H9 (cell line): ENCODE measurements at regions not wholly inside any gene's neighbourhood (a gene's known extent, or its start where the extent isn't known, plus 50 kb on each side); places are given as distances from the start of the nearest gene placed in this dataset.
A peak's percentile ranks its signal among the peaks of the same experiment; 100 is the strongest.

ENCODE experiments used
- DNase-seq: peaks from one replicate; pipeline ENCODE4 v3.0.0-alpha.2; 2017
- H2AFZ ChIP-seq: one replicate; pipeline ENCODE4 v1.6.1; 2013; ENCODE audit warnings: mild to moderate bottlenecking, low read length, control low read depth, moderate library complexity
- H2AK5ac ChIP-seq: 2 replicates; pipeline ENCODE4 v1.6.1; 2013; ENCODE audit warnings: low read length, control low read depth, mixed read lengths; ENCODE audit not compliant: insufficient read length
- H2BK120ac ChIP-seq: one replicate; pipeline ENCODE4 v1.6.1; 2013; ENCODE audit warnings: low read depth, mild to moderate bottlenecking, low read length, control low read depth, inconsistent platforms; ENCODE audit not compliant: poor library complexity, severe bottlenecking
- H2BK12ac ChIP-seq: 2 replicates; pipeline ENCODE4 v1.6.1; 2013; ENCODE audit warnings: low read length, control low read depth, mixed read lengths, low read depth; ENCODE audit not compliant: insufficient read length
- H2BK15ac ChIP-seq: 2 replicates; pipeline ENCODE4 v1.6.1; 2013; ENCODE audit warnings: low read depth, low read length, control low read depth
- H2BK20ac ChIP-seq: one replicate; pipeline ENCODE4 v1.6.1; 2013; ENCODE audit warnings: low read depth, mild to moderate bottlenecking, low read length, control low read depth, inconsistent platforms; ENCODE audit not compliant: poor library complexity, severe bottlenecking
- H2BK5ac ChIP-seq: 2 replicates; pipeline ENCODE4 v1.6.1; 2013; ENCODE audit warnings: low read length, control low read depth, mixed read lengths; ENCODE audit not compliant: insufficient read length
- H3K14ac ChIP-seq: 2 replicates; pipeline ENCODE4 v1.6.1; 2013; ENCODE audit warnings: low read length, control low read depth; ENCODE audit not compliant: insufficient read depth
- H3K18ac ChIP-seq: 2 replicates; pipeline ENCODE4 v1.6.1; 2013; ENCODE audit warnings: low read depth, mild to moderate bottlenecking, mixed read lengths, low read length, control low read depth; ENCODE audit not compliant: insufficient read length
- H3K23ac ChIP-seq: 2 replicates; pipeline ENCODE4 v1.6.1; 2013; ENCODE audit warnings: low read length, control low read depth, mixed read lengths, low read depth; ENCODE audit not compliant: insufficient read length
- H3K23me2 ChIP-seq: 2 replicates; pipeline ENCODE4 v1.6.1; 2013; ENCODE audit warnings: low read depth, mild to moderate bottlenecking, mixed read lengths, low read length, control low read depth; ENCODE audit not compliant: insufficient read length, poor library complexity, severe bottlenecking
- H3K27ac ChIP-seq: 2 replicates; pipeline ENCODE4 v1.5.1; 2013; ENCODE audit warnings: low read length, control low read depth, mixed read lengths, low read depth; ENCODE audit not compliant: insufficient read length
- H3K27me3 ChIP-seq: 2 replicates; pipeline ENCODE4 v1.6.1; 2013; ENCODE audit warnings: low read length, control low read depth, inconsistent platforms; ENCODE audit not compliant: insufficient read depth
- H3K4ac ChIP-seq: 2 replicates; pipeline ENCODE4 v1.6.1; 2013; ENCODE audit warnings: low read depth, mild to moderate bottlenecking, control low read depth, inconsistent platforms, low read length, moderate library complexity
- H3K4me1 ChIP-seq: 2 replicates; pipeline ENCODE4 v1.6.1; 2013; ENCODE audit warnings: low read length, control low read depth, inconsistent platforms; ENCODE audit not compliant: insufficient read depth
- H3K4me2 ChIP-seq: 2 replicates; pipeline ENCODE4 v1.6.1; 2013; ENCODE audit warnings: low read length, control low read depth, mixed read lengths; ENCODE audit not compliant: insufficient read length, insufficient read depth
- H3K56ac ChIP-seq: 2 replicates; pipeline ENCODE4 v1.6.1; 2013; ENCODE audit warnings: low read depth, mild to moderate bottlenecking, mixed read lengths, low read length, control low read depth; ENCODE audit not compliant: insufficient read length
- H3K79me1 ChIP-seq: 2 replicates; pipeline ENCODE4 v1.6.1; 2013; ENCODE audit warnings: low read depth, mild to moderate bottlenecking, moderate library complexity, low read length, control low read depth, inconsistent platforms; ENCODE audit not compliant: insufficient read depth, poor library complexity, severe bottlenecking
- H3K79me2 ChIP-seq: 2 replicates; pipeline ENCODE4 v1.6.1; 2013; ENCODE audit warnings: low read length, control low read depth, inconsistent platforms; ENCODE audit not compliant: insufficient read depth
- H3K9ac ChIP-seq: 2 replicates; pipeline ENCODE4 v1.6.1; 2013; ENCODE audit warnings: low read length, control low read depth, mixed read lengths; ENCODE audit not compliant: insufficient read length; ENCODE audit errors: extremely low read depth
- H3K9me3 ChIP-seq: one replicate; pipeline ENCODE4 v1.6.1; 2013; ENCODE audit warnings: low read depth, low read length, inconsistent platforms; ENCODE audit not compliant: control insufficient read depth
- H3T11ph ChIP-seq: one replicate; pipeline ENCODE4 v1.6.1; 2013; ENCODE audit warnings: mild to moderate bottlenecking, low read length, control low read depth, inconsistent platforms
- H4K20me1 ChIP-seq: one replicate; pipeline ENCODE4 v1.6.1; 2013; ENCODE audit not compliant: control insufficient read depth, insufficient read length, insufficient read depth
- H4K5ac ChIP-seq: 2 replicates; pipeline ENCODE4 v1.6.1; 2013; ENCODE audit warnings: low read depth, mild to moderate bottlenecking, mixed read lengths, low read length, control low read depth; ENCODE audit not compliant: insufficient read length
- H4K8ac ChIP-seq: replicated peaks from 2 replicates; pipeline ENCODE4 v1.6.1; 2013; ENCODE audit warnings: low read length, control low read depth, mixed read lengths, low read depth; ENCODE audit not compliant: insufficient read length
- H4K91ac ChIP-seq: 2 replicates; pipeline ENCODE4 v1.6.1; 2013; ENCODE audit warnings: low read depth, mild to moderate bottlenecking, moderate library complexity, mixed read lengths, low read length, control low read depth; ENCODE audit not compliant: insufficient read length
- H3K27ac Mint-ChIP-seq, 3 experiments: 2 replicates in 2 of 3; 3 replicates in 1 of 3; pipeline ENCODE4 v1.8.0; 2020 to 2021; ENCODE audit warnings: mixed read lengths in 3 of 3, mild to moderate bottlenecking in 1 of 3, moderate library complexity in 1 of 3
- H3K27me3 Mint-ChIP-seq: 2 replicates; pipeline ENCODE4 v1.8.0; 2021; ENCODE audit warnings: low read depth, mild to moderate bottlenecking, moderate library complexity, mixed read lengths
- H3K36me3 Mint-ChIP-seq, 3 experiments: 2 replicates in 2 of 3; 3 replicates in 1 of 3; pipeline ENCODE4 v1.8.0; 2020 to 2021; ENCODE audit warnings: low read depth in 3 of 3, mixed read lengths in 3 of 3; ENCODE audit not compliant: insufficient read depth in 1 of 3
- H3K4me1 Mint-ChIP-seq, 2 experiments: 2 replicates each; pipeline ENCODE4 v1.8.0; 2020; ENCODE audit warnings: mixed read lengths in 2 of 2
- H3K4me3 Mint-ChIP-seq, 2 experiments: 2 replicates in 1 of 2; 3 replicates in 1 of 2; pipeline ENCODE4 v1.8.0; 2020 to 2021; ENCODE audit warnings: mild to moderate bottlenecking in 2 of 2, mixed read lengths in 2 of 2, moderate library complexity in 1 of 2
- H3K9me3 Mint-ChIP-seq, 2 experiments: 2 replicates in 1 of 2; 3 replicates in 1 of 2; pipeline ENCODE4 v1.8.0; 2020; ENCODE audit warnings: mild to moderate bottlenecking in 2 of 2, mixed read lengths in 2 of 2, moderate library complexity in 1 of 2
- WGBS: extraction: QIAGEN DNeasy Blood & Tissue Kit; methylation state at CpG from one replicate; pipeline ENCODE4 v1.1.7; 2013; ENCODE audit warnings: missing lambda C conversion rate, low lambda C conversion rate, mixed read lengths; ENCODE audit not compliant: insufficient read length; ENCODE audit errors: extremely low coverage; 5-methylcytosine and 5-hydroxymethylcytosine counted together
- TF ChIP-seq, protein P1 (sequence below): fragments of 200-600 bp; sonication (generic); conservative IDR thresholded peaks from 3 replicates; pipeline ENCODE4 v1.8.0; 2021; ENCODE audit warnings: antibody characterized with exemption, mild to moderate bottlenecking

DNA sequence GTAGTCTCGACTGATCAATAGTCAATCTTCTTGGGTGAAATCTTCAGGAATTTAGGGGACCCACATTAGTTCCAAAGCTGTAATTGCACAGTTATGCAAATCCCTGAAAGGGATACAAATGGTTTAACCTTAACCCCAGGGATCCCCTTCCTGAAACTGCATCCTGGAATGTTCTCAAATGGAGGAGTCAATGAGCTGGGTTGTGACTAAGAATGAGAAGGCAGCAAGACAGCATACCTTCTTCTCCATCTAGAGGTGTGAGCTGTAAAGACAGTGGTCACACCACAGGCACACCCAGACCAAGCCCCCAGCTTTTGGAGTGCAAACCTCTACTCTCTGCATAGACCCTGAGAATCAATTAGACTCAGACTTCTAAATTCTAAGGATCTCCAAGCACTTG lies 164.7 kb upstream of the MEIS1 start:
- Histone ChIP-seq H2BK12ac (no peak overlapping the region), H3K23ac (no peak overlapping the region), H4K91ac (no peak overlapping the region), H3K27me3 (no peaks in the 10 kb centered on the region), H3K23me2 (no peaks in the 10 kb centered on the region), H3K18ac (no peak overlapping the region), H4K8ac (no peak overlapping the region), H2AK5ac (no peak overlapping the region), H3K4ac (no peak overlapping the region), H4K20me1 (no peaks in the 10 kb centered on the region), H3K9ac (no peak overlapping the region), H3K14ac (no peak overlapping the region), H3K56ac (no peak overlapping the region), H3K9me3 (no peaks in the 10 kb centered on the region), H2BK15ac (no peak overlapping the region), H4K5ac (no peak overlapping the region), H3K79me2 (no peaks in the 10 kb centered on the region), H3K27ac (no peak overlapping the region), H3K4me1 (peaks cover 2% of the 10 kb centered on the region), H3K79me1 (no peaks in the 10 kb centered on the region), H2BK120ac (no peak overlapping the region), H2AFZ (no peak overlapping the region), H3T11ph (no peak overlapping the region), H2BK20ac (no peak overlapping the region), H2BK5ac (no peak overlapping the region), H3K4me2 (no peak overlapping the region)
- peak; percentile 51 for DNase-seq
- Mint-ChIP-seq H3K36me3 (no peaks in the 10 kb centered on the region), H3K9me3 (no peaks in the 10 kb centered on the region), H3K27me3 (no peaks in the 10 kb centered on the region), H3K4me1 (peaks cover 24 to 36% of the 10 kb centered on the region in 2 experiments), H3K27ac (peak overlapping the region in 1 of 3 experiments; percentile 62; a peak in 2 of 7 replicates), H3K4me3 (no peak overlapping the region)
- no CpG with 5 or more reads among the region's 1 CpG for WGBS
- TF ChIP-seq, protein P1, sequence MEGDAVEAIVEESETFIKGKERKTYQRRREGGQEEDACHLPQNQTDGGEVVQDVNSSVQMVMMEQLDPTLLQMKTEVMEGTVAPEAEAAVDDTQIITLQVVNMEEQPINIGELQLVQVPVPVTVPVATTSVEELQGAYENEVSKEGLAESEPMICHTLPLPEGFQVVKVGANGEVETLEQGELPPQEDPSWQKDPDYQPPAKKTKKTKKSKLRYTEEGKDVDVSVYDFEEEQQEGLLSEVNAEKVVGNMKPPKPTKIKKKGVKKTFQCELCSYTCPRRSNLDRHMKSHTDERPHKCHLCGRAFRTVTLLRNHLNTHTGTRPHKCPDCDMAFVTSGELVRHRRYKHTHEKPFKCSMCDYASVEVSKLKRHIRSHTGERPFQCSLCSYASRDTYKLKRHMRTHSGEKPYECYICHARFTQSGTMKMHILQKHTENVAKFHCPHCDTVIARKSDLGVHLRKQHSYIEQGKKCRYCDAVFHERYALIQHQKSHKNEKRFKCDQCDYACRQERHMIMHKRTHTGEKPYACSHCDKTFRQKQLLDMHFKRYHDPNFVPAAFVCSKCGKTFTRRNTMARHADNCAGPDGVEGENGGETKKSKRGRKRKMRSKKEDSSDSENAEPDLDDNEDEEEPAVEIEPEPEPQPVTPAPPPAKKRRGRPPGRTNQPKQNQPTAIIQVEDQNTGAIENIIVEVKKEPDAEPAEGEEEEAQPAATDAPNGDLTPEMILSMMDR, result peak; percentile 33; the same call in 2 of the 3 replicates
